PC-9 (cell line): ENCODE measurements at regions not wholly inside any gene's neighbourhood (a gene's known extent, or its start where the extent isn't known, plus 50 kb on each side); places are given as distances from the start of the nearest gene placed in this dataset.
"Not testable (repeated sequence)": the region's sequence is repeated elsewhere in the genome, so short reads cannot be mapped to it uniquely, and the experiment has no call there.

ENCODE experiments used
- BruUV-seq: library from RNA; stranded (reverse); fragments of 400-500 nt; replicated peaks from 2 replicates; lab custom pipeline; 2021; lab: Mats Ljungman, UMichigan
- CTCF ChIA-PET: fragments of 300-600 bp; sonication (Branson Sonifier 250); formaldehyde crosslinking; loops from one replicate; lab custom pipeline; 2022; ENCODE audit warnings: antibody characterized with exemption; lab: Charles Lee
- POLR2A ChIA-PET: fragments of 300-600 bp; sonication (Branson Sonifier 250); formaldehyde crosslinking; loops from one replicate; lab custom pipeline; 2022; ENCODE audit warnings: antibody characterized with exemption; ENCODE audit not compliant: unreplicated experiment; lab: Charles Lee
- DNase-seq, 2 experiments: peaks; one replicate each; pipeline versions ENCODE4 v3.0.0 to v3.0.0-alpha.2; 2015 to 2022; ENCODE audit warnings: mixed read lengths in 1 of 2
- H2AFZ ChIP-seq: fragments of 200-600 bp; sonication (generic); 2 replicates; pipeline ENCODE4 v1.8.1; 2017; ENCODE audit warnings: antibody characterized with exemption
- H3F3A ChIP-seq: fragments of 200-600 bp; sonication (generic); 2 replicates; pipeline ENCODE4 v1.8.1; 2017; ENCODE audit warnings: antibody characterized with exemption, mild to moderate bottlenecking, low read depth; ENCODE audit not compliant: insufficient read depth
- H3K27ac ChIP-seq: fragments of 200-600 bp; sonication (generic); 2 replicates; pipeline ENCODE4 v1.6.1; 2016; ENCODE audit warnings: mixed run types
- H3K27me3 ChIP-seq: fragments of 200-600 bp; sonication (generic); 2 replicates; pipeline ENCODE4 v1.6.1; 2016; ENCODE audit warnings: low read depth, mixed run types; ENCODE audit not compliant: insufficient read depth
- H3K36me3 ChIP-seq: fragments of 200-600 bp; sonication (generic); 2 replicates; pipeline ENCODE4 v1.6.1; 2016; ENCODE audit warnings: low read depth, mixed run types
- H3K4me1 ChIP-seq: fragments of 200-600 bp; sonication (generic); replicated peaks from 2 replicates; pipeline ENCODE4 v1.6.1; 2016; ENCODE audit warnings: mixed run types; ENCODE audit not compliant: insufficient read depth
- H3K4me2 ChIP-seq: fragments of 200-600 bp; sonication (generic); 2 replicates; pipeline ENCODE4 v1.6.1; 2017; ENCODE audit warnings: mixed run types
- H3K4me3 ChIP-seq: fragments of 200-600 bp; sonication (generic); 2 replicates; pipeline ENCODE4 v1.6.1; 2016; ENCODE audit warnings: mixed run types
- H3K79me2 ChIP-seq: fragments of 200-600 bp; sonication (generic); 2 replicates; pipeline ENCODE4 v1.6.1; 2017; ENCODE audit warnings: low read depth, mixed run types
- H3K9me2 ChIP-seq: fragments of 200-600 bp; sonication (generic); 2 replicates; pipeline ENCODE4 v1.8.1; 2017; ENCODE audit warnings: mild to moderate bottlenecking; ENCODE audit not compliant: insufficient read depth
- H3K9me3 ChIP-seq: fragments of 200-600 bp; sonication (generic); 2 replicates; pipeline ENCODE4 v1.8.1; 2016; ENCODE audit warnings: low read depth; ENCODE audit not compliant: insufficient read depth
- H4K20me1 ChIP-seq: fragments of 200-600 bp; sonication (generic); 2 replicates; pipeline ENCODE4 v1.8.1; 2017; ENCODE audit not compliant: insufficient read depth
- CTCF ChIP-seq: fragments of 200-600 bp; sonication (generic); conservative IDR thresholded peaks from 2 replicates; pipeline ENCODE4 v1.6.1; 2017; ENCODE audit warnings: mixed run types, antibody characterized with exemption, mild to moderate bottlenecking, moderate library complexity
- EZH2 ChIP-seq: fragments of 200-600 bp; sonication (generic); IDR thresholded peaks from 2 replicates; pipeline ENCODE4 v1.8.0; 2017; ENCODE audit warnings: antibody characterized with exemption, low read depth
- intact Hi-C: fragments of 100-400 bp; cut with micrococcal nuclease; formaldehyde crosslinking; loops from one replicate; pipeline ENCODE4 v1.10.0; 2022; ENCODE audit not compliant: unreplicated experiment

- BruUV-seq, result no TSS peak
- no peaks in the 10 kb centered on the region for H3K27me3 ChIP-seq
- intact Hi-C loops, result no loop called here
- POLR2A ChIA-PET, result no interaction called here
- H3K36me3 ChIP-seq, result no peaks in the 10 kb centered on the region
- H3K4me2 ChIP-seq, result no peak overlapping the region
- H3K9me2 ChIP-seq, result no peaks in the 10 kb centered on the region
- no peaks in the 10 kb centered on the region for H3K79me2 ChIP-seq
- TF ChIP-seq CTCF (no peak), EZH2 (no peak)
- no peak for DNase-seq
- H3K27ac ChIP-seq, result no peak overlapping the region
- no peaks in the 10 kb centered on the region for H3K4me1 ChIP-seq
- H3K9me3 ChIP-seq, result no peaks in the 10 kb centered on the region
- H4K20me1 ChIP-seq, result no peaks in the 10 kb centered on the region
- CTCF ChIA-PET, result no interaction called here
- H2AFZ ChIP-seq, result no peak overlapping the region
- H3K4me3 ChIP-seq, result no peak overlapping the region
- H3F3A ChIP-seq, result no peaks in the 10 kb centered on the region
These were observed 167.6 kb downstream of the EPM2A start for GRCh38 chr6:145567684-145568252.

GRCh38 chr6:145569140-145569539 is 166.2 kb downstream of the EPM2A start:
- no peak overlapping the region for H3K4me3 ChIP-seq
- no peak overlapping the region for H3K27ac ChIP-seq
- no peak for DNase-seq
- no peaks in the 10 kb centered on the region for H3K79me2 ChIP-seq
- no peaks in the 10 kb centered on the region for H3K9me2 ChIP-seq
- no peaks in the 10 kb centered on the region; the same call in 1 of the 2 replicates for H3K9me3 ChIP-seq
- TF ChIP-seq CTCF (no peak), EZH2 (no peak)
- intact Hi-C loops, result no loop called here
- no peaks in the 10 kb centered on the region for H3K4me1 ChIP-seq
- H3F3A ChIP-seq, result no peaks in the 10 kb centered on the region
- POLR2A ChIA-PET, result no interaction called here
- no peaks in the 10 kb centered on the region for H3K27me3 ChIP-seq
- H4K20me1 ChIP-seq, result no peaks in the 10 kb centered on the region
- CTCF ChIA-PET, result no interaction called here
- no peak overlapping the region for H2AFZ ChIP-seq
- no TSS peak for BruUV-seq
- H3K4me2 ChIP-seq, result no peak overlapping the region
- H3K36me3 ChIP-seq, result no peaks in the 10 kb centered on the region

- intact Hi-C loops, H3K27ac ChIP-seq, H3K9me2 ChIP-seq, H3K4me2 ChIP-seq, H3F3A ChIP-seq, H3K9me3 ChIP-seq, H3K36me3 ChIP-seq, H3K4me3 ChIP-seq, POLR2A ChIA-PET, BruUV-seq, H2AFZ ChIP-seq, H3K4me1 ChIP-seq, H3K79me2 ChIP-seq, DNase-seq, H3K27me3 ChIP-seq, H4K20me1 ChIP-seq, CTCF ChIA-PET: not testable (repeated sequence)
These were observed 165.0 kb downstream of the EPM2A start for GRCh38 chr6:145570336-145570735.

GRCh38 chr6:145574269-145574668 is 161.1 kb downstream of the EPM2A start:
- H3K9me2 ChIP-seq, H3K4me1 ChIP-seq, DNase-seq, H3K79me2 ChIP-seq, H4K20me1 ChIP-seq, H3F3A ChIP-seq, H3K4me3 ChIP-seq, H3K9me3 ChIP-seq, intact Hi-C loops, H2AFZ ChIP-seq, H3K27me3 ChIP-seq, H3K36me3 ChIP-seq, POLR2A ChIA-PET, H3K27ac ChIP-seq, H3K4me2 ChIP-seq, BruUV-seq, CTCF ChIA-PET: not testable (repeated sequence)
